Astrocyte of the spinal cord (primary cell): ENCODE measurements at regions not wholly inside any gene's neighbourhood (a gene's known extent, or its start where the extent isn't known, plus 50 kb on each side); places are given as distances from the start of the nearest gene placed in this dataset.

Experiments
- DNase-seq: peaks from one replicate; pipeline ENCODE4 v3.0.0; 2011; ENCODE audit warnings: low read depth, low spot score
- H3K4me3 ChIP-seq: 2 replicates; pipeline ENCODE4 v1.5.1; 2011; ENCODE audit warnings: low read depth, mild to moderate bottlenecking, low read length, moderate library complexity
- in situ Hi-C: cut with HindIII; loops from 2 replicates; pipeline ENCODE4 v1.10.0; 2017; ENCODE audit warnings: low sequenced_read_pairs
- TF ChIP-seq, protein P1 (sequence below): IDR thresholded peaks from 2 replicates; pipeline ENCODE4 v1.5.1; 2012; ENCODE audit warnings: low read depth, mild to moderate bottlenecking, low read length, inconsistent platforms

DNA sequence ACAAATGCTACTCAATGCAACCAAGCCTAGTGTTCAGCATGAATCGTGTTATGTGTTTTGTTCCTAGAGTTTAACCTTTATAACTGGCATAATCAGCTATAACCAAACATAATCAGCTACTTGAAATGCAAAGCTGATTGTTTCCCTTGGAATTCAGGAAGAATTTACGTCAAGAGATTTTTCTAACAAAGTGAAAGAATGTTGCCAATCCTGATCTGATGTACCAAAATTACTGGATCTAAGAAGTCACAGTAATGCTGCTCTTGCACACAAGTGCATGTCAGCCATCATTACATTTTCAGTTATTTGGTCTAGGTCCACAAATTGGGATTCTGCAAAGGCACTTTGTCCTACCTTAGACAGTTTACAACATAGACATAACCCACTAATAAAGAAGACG, 662.3 kb upstream of the SEMA6A start:
- TF ChIP-seq, protein P1, sequence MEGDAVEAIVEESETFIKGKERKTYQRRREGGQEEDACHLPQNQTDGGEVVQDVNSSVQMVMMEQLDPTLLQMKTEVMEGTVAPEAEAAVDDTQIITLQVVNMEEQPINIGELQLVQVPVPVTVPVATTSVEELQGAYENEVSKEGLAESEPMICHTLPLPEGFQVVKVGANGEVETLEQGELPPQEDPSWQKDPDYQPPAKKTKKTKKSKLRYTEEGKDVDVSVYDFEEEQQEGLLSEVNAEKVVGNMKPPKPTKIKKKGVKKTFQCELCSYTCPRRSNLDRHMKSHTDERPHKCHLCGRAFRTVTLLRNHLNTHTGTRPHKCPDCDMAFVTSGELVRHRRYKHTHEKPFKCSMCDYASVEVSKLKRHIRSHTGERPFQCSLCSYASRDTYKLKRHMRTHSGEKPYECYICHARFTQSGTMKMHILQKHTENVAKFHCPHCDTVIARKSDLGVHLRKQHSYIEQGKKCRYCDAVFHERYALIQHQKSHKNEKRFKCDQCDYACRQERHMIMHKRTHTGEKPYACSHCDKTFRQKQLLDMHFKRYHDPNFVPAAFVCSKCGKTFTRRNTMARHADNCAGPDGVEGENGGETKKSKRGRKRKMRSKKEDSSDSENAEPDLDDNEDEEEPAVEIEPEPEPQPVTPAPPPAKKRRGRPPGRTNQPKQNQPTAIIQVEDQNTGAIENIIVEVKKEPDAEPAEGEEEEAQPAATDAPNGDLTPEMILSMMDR: no peak
- in situ Hi-C loops: no loop called here
- H3K4me3 ChIP-seq: no peak overlapping the region
- DNase-seq: no peak

DNA sequence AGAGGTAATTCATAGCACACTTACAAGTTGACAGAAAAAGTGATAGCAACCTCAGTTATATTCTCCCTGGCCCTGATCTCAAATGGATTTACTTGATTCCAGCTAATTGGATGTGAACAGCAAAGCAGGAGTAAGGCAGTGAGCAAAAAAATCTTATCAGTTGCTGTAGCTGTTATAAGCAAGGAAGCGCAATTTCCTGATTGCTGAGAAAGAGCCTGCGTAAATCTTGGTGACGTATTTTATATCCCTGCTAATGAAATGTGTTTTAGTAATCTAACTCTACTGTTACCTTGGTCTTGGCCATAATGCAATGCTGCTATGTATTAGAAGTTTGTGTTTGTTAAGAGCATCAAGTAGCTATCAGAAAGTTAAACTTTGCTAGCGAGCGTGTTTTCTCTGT, 661.2 kb upstream of the SEMA6A start:
- TF ChIP-seq, protein P1: no peak
- no peak for DNase-seq
- H3K4me3 ChIP-seq: no peak overlapping the region
- in situ Hi-C loops: no loop called here

DNA sequence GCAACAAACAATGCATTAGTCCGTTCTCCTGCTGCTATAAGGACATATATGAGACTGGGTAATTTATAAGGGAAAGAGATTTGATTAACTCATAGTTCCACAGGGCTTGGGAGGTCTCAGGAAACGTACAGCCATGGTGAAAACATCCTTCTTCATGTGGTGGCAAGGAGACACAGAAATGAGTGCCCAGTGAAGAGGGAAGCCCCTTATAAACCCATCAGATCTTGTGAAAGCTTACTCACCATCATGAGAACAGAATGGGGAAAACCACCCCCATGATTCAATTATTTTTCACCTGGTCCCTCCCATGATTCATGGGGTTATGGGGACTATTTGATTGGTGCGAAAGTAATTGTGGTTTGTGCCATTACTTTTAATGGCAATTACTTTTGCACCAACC, 655.8 kb upstream of the SEMA6A start:
- TF ChIP-seq, protein P1: no peak
- no peak overlapping the region for H3K4me3 ChIP-seq
- no peak for DNase-seq
- in situ Hi-C loops: no loop called here

- TF ChIP-seq, protein P1: no peak
- DNase-seq: peak; percentile 21
- in situ Hi-C loops: no loop called here
- H3K4me3 ChIP-seq: no peak overlapping the region
These were observed 646.1 kb upstream of the SEMA6A start for GRCh38 chr5:117220730-117221129.

- no peak overlapping the region for H3K4me3 ChIP-seq
- DNase-seq: no peak
- TF ChIP-seq, protein P1: no peak
- in situ Hi-C loops: no loop called here
These were observed 644.2 kb upstream of the SEMA6A start for GRCh38 chr5:117218789-117219188.

DNA sequence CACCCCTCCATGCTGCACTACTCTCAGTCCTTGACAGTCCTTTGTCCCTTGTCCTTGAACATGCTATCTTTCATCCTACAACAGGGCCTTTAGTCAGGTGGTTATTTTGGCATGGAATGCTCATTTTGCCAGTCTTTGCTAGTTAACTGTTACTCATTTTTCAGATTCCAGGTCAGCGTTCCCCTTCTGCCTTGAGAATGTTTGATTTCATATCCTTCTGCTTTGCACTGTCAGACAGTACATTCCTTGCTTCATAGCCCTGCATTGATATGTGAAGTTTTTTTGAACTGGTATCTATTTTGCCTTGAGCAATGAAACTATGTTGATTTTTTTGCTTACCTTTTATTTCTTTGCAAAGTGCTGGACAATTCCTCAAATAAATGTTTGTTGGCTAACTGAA, 638.2 kb upstream of the SEMA6A start:
- in situ Hi-C loops: no loop called here
- DNase-seq: no peak
- TF ChIP-seq, protein P1: no peak
- H3K4me3 ChIP-seq: no peak overlapping the region

- TF ChIP-seq, protein P1: no peak
- in situ Hi-C loops: no loop called here
- no peak for DNase-seq
- H3K4me3 ChIP-seq: no peak overlapping the region
These were observed 636.2 kb upstream of the SEMA6A start for GRCh38 chr5:117210796-117211195.
